ENCODE measurements at regions not wholly inside any gene's neighbourhood (a gene's known extent, or its start where the extent isn't known, plus 50 kb on each side); places are given as distances from the start of the nearest gene placed in this dataset.

GRCh38 chr14:87142551-87143211 is 850.3 kb downstream of the GALC start:
- Histone ChIP-seq H3K36me3 (ENCODE audit: control insufficient read depth in 2 of 2, insufficient read depth in 2 of 2, low read length in 2 of 2) (no peaks in the 10 kb centered on the region), H3K9ac (ENCODE audit: low read depth in 1 of 2, low read length in 2 of 2) (no peak overlapping the region), H3K9me3 (ENCODE audit: control insufficient read depth in 2 of 2, low read length in 2 of 2) (peaks cover 0 to 2% of the 10 kb centered on the region in 2 donors), H3K27me3 (ENCODE audit: control insufficient read depth in 2 of 2, insufficient read depth in 2 of 2, low read length in 2 of 2) (no peaks in the 10 kb centered on the region), H3K4me3 (ENCODE audit: low read length in 2 of 2) (no peak overlapping the region), H3K4me1 (ENCODE audit: control insufficient read depth in 2 of 2, insufficient read depth in 2 of 2, low read length in 2 of 2) (no peaks in the 10 kb centered on the region), H3K27ac (ENCODE audit: low read depth in 2 of 2, low read length in 2 of 2) (no peak overlapping the region)

- H3K9me3 ChIP-seq (ENCODE audit: control insufficient read depth in 2 of 2, low read length in 2 of 2) = no peaks in the 10 kb centered on the region
- H3K27ac ChIP-seq (ENCODE audit: low read depth in 2 of 2, low read length in 2 of 2) = no peak overlapping the region
Measured at GRCh38 chr14:87141801-87142200, 851.2 kb downstream of the GALC start.

GRCh38 chr14:87139299-87139698 is 853.7 kb downstream of the GALC start:
- Histone ChIP-seq H3K27me3 (ENCODE audit: control insufficient read depth in 2 of 2, insufficient read depth in 2 of 2, low read length in 2 of 2) (no peaks in the 10 kb centered on the region), H3K9ac (ENCODE audit: low read depth in 1 of 2, low read length in 2 of 2) (no peak overlapping the region), H3K9me3 (ENCODE audit: control insufficient read depth in 2 of 2, low read length in 2 of 2) (peaks cover 0 to 3% of the 10 kb centered on the region in 2 donors), H3K4me3 (ENCODE audit: low read length in 2 of 2) (no peak overlapping the region), H3K4me1 (ENCODE audit: control insufficient read depth in 2 of 2, insufficient read depth in 2 of 2, low read length in 2 of 2) (no peaks in the 10 kb centered on the region), H3K27ac (ENCODE audit: low read depth in 2 of 2, low read length in 2 of 2) (no peak overlapping the region), H3K36me3 (ENCODE audit: control insufficient read depth in 2 of 2, insufficient read depth in 2 of 2, low read length in 2 of 2) (no peaks in the 10 kb centered on the region)

More at GRCh38 chr14:87141801-87142200, 851.2 kb downstream of the GALC start:
- H3K27me3 ChIP-seq (ENCODE audit: control insufficient read depth in 2 of 2, insufficient read depth in 2 of 2, low read length in 2 of 2) = no peaks in the 10 kb centered on the region
- H3K4me3 ChIP-seq (ENCODE audit: low read length in 2 of 2) = no peak overlapping the region
- no peak overlapping the region for H3K9ac ChIP-seq (ENCODE audit: low read depth in 1 of 2, low read length in 2 of 2)
- no peaks in the 10 kb centered on the region for H3K36me3 ChIP-seq (ENCODE audit: control insufficient read depth in 2 of 2, insufficient read depth in 2 of 2, low read length in 2 of 2)
- no peaks in the 10 kb centered on the region for H3K4me1 ChIP-seq (ENCODE audit: control insufficient read depth in 2 of 2, insufficient read depth in 2 of 2, low read length in 2 of 2)

GRCh38 chr14:87133073-87133801 is 859.7 kb downstream of the GALC start:
- Histone ChIP-seq H3K27ac (ENCODE audit: low read depth in 2 of 2, low read length in 2 of 2) (no peak overlapping the region), H3K27me3 (ENCODE audit: control insufficient read depth in 2 of 2, insufficient read depth in 2 of 2, low read length in 2 of 2) (no peaks in the 10 kb centered on the region), H3K9ac (ENCODE audit: low read depth in 1 of 2, low read length in 2 of 2) (no peak overlapping the region), H3K9me3 (ENCODE audit: control insufficient read depth in 2 of 2, low read length in 2 of 2) (peaks cover 2 to 6% of the 10 kb centered on the region in 2 donors), H3K4me3 (ENCODE audit: low read length in 2 of 2) (no peak overlapping the region), H3K4me1 (ENCODE audit: control insufficient read depth in 2 of 2, insufficient read depth in 2 of 2, low read length in 2 of 2) (no peaks in the 10 kb centered on the region), H3K36me3 (ENCODE audit: control insufficient read depth in 2 of 2, insufficient read depth in 2 of 2, low read length in 2 of 2) (no peaks in the 10 kb centered on the region)

- H3K9me3 ChIP-seq (ENCODE audit: control insufficient read depth in 2 of 2, low read length in 2 of 2) = peaks cover 2 to 6% of the 10 kb centered on the region in 2 donors
- no peaks in the 10 kb centered on the region for H3K27me3 ChIP-seq (ENCODE audit: control insufficient read depth in 2 of 2, insufficient read depth in 2 of 2, low read length in 2 of 2)
- H3K4me1 ChIP-seq (ENCODE audit: control insufficient read depth in 2 of 2, insufficient read depth in 2 of 2, low read length in 2 of 2) = no peaks in the 10 kb centered on the region
- H3K36me3 ChIP-seq (ENCODE audit: control insufficient read depth in 2 of 2, insufficient read depth in 2 of 2, low read length in 2 of 2) = no peaks in the 10 kb centered on the region
- no peak overlapping the region for H3K4me3 ChIP-seq (ENCODE audit: low read length in 2 of 2)
- H3K27ac ChIP-seq (ENCODE audit: low read depth in 2 of 2, low read length in 2 of 2) = no peak overlapping the region
- no peak overlapping the region for H3K9ac ChIP-seq (ENCODE audit: low read depth in 1 of 2, low read length in 2 of 2)
Measured at GRCh38 chr14:87131879-87132278, 861.1 kb downstream of the GALC start.

- no peaks in the 10 kb centered on the region for H3K36me3 ChIP-seq (ENCODE audit: control insufficient read depth in 2 of 2, insufficient read depth in 2 of 2, low read length in 2 of 2)
- H3K27me3 ChIP-seq (ENCODE audit: control insufficient read depth in 2 of 2, insufficient read depth in 2 of 2, low read length in 2 of 2) = no peaks in the 10 kb centered on the region
- H3K9ac ChIP-seq (ENCODE audit: low read depth in 1 of 2, low read length in 2 of 2) = no peak overlapping the region
- no peak overlapping the region for H3K4me3 ChIP-seq (ENCODE audit: low read length in 2 of 2)
- peaks cover 0 to 4% of the 10 kb centered on the region in 2 donors for H3K9me3 ChIP-seq (ENCODE audit: control insufficient read depth in 2 of 2, low read length in 2 of 2)
- no peak overlapping the region for H3K27ac ChIP-seq (ENCODE audit: low read depth in 2 of 2, low read length in 2 of 2)
- H3K4me1 ChIP-seq (ENCODE audit: control insufficient read depth in 2 of 2, insufficient read depth in 2 of 2, low read length in 2 of 2) = no peaks in the 10 kb centered on the region
Measured at GRCh38 chr14:87122166-87122565, 870.8 kb downstream of the GALC start.

GRCh38 chr14:87121716-87122115 is 871.3 kb downstream of the GALC start:
- no peaks in the 10 kb centered on the region for H3K4me1 ChIP-seq (ENCODE audit: control insufficient read depth in 2 of 2, insufficient read depth in 2 of 2, low read length in 2 of 2)
- no peaks in the 10 kb centered on the region for H3K27me3 ChIP-seq (ENCODE audit: control insufficient read depth in 2 of 2, insufficient read depth in 2 of 2, low read length in 2 of 2)
- H3K27ac ChIP-seq (ENCODE audit: low read depth in 2 of 2, low read length in 2 of 2) = no peak overlapping the region
- H3K9me3 ChIP-seq (ENCODE audit: control insufficient read depth in 2 of 2, low read length in 2 of 2) = peaks cover 0 to 4% of the 10 kb centered on the region in 2 donors
- no peak overlapping the region for H3K4me3 ChIP-seq (ENCODE audit: low read length in 2 of 2)
- H3K36me3 ChIP-seq (ENCODE audit: control insufficient read depth in 2 of 2, insufficient read depth in 2 of 2, low read length in 2 of 2) = no peaks in the 10 kb centered on the region
- H3K9ac ChIP-seq (ENCODE audit: low read depth in 1 of 2, low read length in 2 of 2) = no peak overlapping the region

- Histone ChIP-seq H3K27ac (ENCODE audit: low read depth in 2 of 2, low read length in 2 of 2) (no peak overlapping the region), H3K9ac (ENCODE audit: low read depth in 1 of 2, low read length in 2 of 2) (no peak overlapping the region), H3K9me3 (ENCODE audit: control insufficient read depth in 2 of 2, low read length in 2 of 2) (no peaks in the 10 kb centered on the region), H3K27me3 (ENCODE audit: control insufficient read depth in 2 of 2, insufficient read depth in 2 of 2, low read length in 2 of 2) (no peaks in the 10 kb centered on the region), H3K36me3 (ENCODE audit: control insufficient read depth in 2 of 2, insufficient read depth in 2 of 2, low read length in 2 of 2) (no peaks in the 10 kb centered on the region), H3K4me1 (ENCODE audit: control insufficient read depth in 2 of 2, insufficient read depth in 2 of 2, low read length in 2 of 2) (no peaks in the 10 kb centered on the region), H3K4me3 (ENCODE audit: low read length in 2 of 2) (no peak overlapping the region)
Measured at GRCh38 chr14:87115234-87115633, 877.7 kb downstream of the GALC start.

GRCh38 chr14:87113286-87113685 is 879.7 kb downstream of the GALC start:
- Histone ChIP-seq H3K36me3 (ENCODE audit: control insufficient read depth in 2 of 2, insufficient read depth in 2 of 2, low read length in 2 of 2) (no peaks in the 10 kb centered on the region), H3K9ac (ENCODE audit: low read depth in 1 of 2, low read length in 2 of 2) (no peak overlapping the region), H3K27ac (ENCODE audit: low read depth in 2 of 2, low read length in 2 of 2) (no peak overlapping the region), H3K4me3 (ENCODE audit: low read length in 2 of 2) (no peak overlapping the region), H3K27me3 (ENCODE audit: control insufficient read depth in 2 of 2, insufficient read depth in 2 of 2, low read length in 2 of 2) (no peaks in the 10 kb centered on the region), H3K9me3 (ENCODE audit: control insufficient read depth in 2 of 2, low read length in 2 of 2) (no peaks in the 10 kb centered on the region), H3K4me1 (ENCODE audit: control insufficient read depth in 2 of 2, insufficient read depth in 2 of 2, low read length in 2 of 2) (no peaks in the 10 kb centered on the region)

- H3K27me3 ChIP-seq (ENCODE audit: control insufficient read depth in 2 of 2, insufficient read depth in 2 of 2, low read length in 2 of 2) = no peaks in the 10 kb centered on the region
- H3K9me3 ChIP-seq (ENCODE audit: control insufficient read depth in 2 of 2, low read length in 2 of 2) = peaks cover 0 to 2% of the 10 kb centered on the region in 2 donors
- H3K4me1 ChIP-seq (ENCODE audit: control insufficient read depth in 2 of 2, insufficient read depth in 2 of 2, low read length in 2 of 2) = no peaks in the 10 kb centered on the region
- H3K36me3 ChIP-seq (ENCODE audit: control insufficient read depth in 2 of 2, insufficient read depth in 2 of 2, low read length in 2 of 2) = no peaks in the 10 kb centered on the region
- no peak overlapping the region for H3K27ac ChIP-seq (ENCODE audit: low read depth in 2 of 2, low read length in 2 of 2)
- H3K9ac ChIP-seq (ENCODE audit: low read depth in 1 of 2, low read length in 2 of 2) = no peak overlapping the region
- no peak overlapping the region for H3K4me3 ChIP-seq (ENCODE audit: low read length in 2 of 2)
Measured at GRCh38 chr14:87111741-87112140, 881.2 kb downstream of the GALC start.
